ENCODE measurements at regions not wholly inside any gene's neighbourhood (a gene's known extent, or its start where the extent isn't known, plus 50 kb on each side); places are given as distances from the start of the nearest gene placed in this dataset.

- TF ChIP-seq CTCF (IDR thresholded peaks at IDR 0.05; ENCODE audit: borderline replicate concordance, insufficient read depth, low read depth, low read length): no peak
- no peak overlapping the region for H3K4me3 ChIP-seq (ENCODE audit: low read depth, low read length)
Observed at GRCh38 chr7:41816111-41816510, 113.2 kb upstream of the INHBA start.

- TF ChIP-seq CTCF (IDR thresholded peaks at IDR 0.05; ENCODE audit: borderline replicate concordance, insufficient read depth, low read depth, low read length): no peak
- H3K4me3 ChIP-seq (ENCODE audit: low read depth, low read length): no peak overlapping the region
Observed at GRCh38 chr7:41814888-41815287, 112.0 kb upstream of the INHBA start.

- no peak overlapping the region for H3K4me3 ChIP-seq (ENCODE audit: low read depth, low read length)
Observed at GRCh38 chr7:41813286-41813685, 110.4 kb upstream of the INHBA start.

GRCh38 chr7:41811941-41812340, 109.1 kb upstream of the INHBA start:
- no peak overlapping the region for H3K4me3 ChIP-seq (ENCODE audit: low read depth, low read length)
- TF ChIP-seq CTCF (IDR thresholded peaks at IDR 0.05; ENCODE audit: borderline replicate concordance, insufficient read depth, low read depth, low read length): no peak

More at GRCh38 chr7:41813286-41813685, 110.4 kb upstream of the INHBA start:
- no peak for TF ChIP-seq CTCF (IDR thresholded peaks at IDR 0.05; ENCODE audit: borderline replicate concordance, insufficient read depth, low read depth, low read length)

- H3K4me3 ChIP-seq (ENCODE audit: low read depth, low read length): no peak overlapping the region
- no peak for TF ChIP-seq CTCF (IDR thresholded peaks at IDR 0.05; ENCODE audit: borderline replicate concordance, insufficient read depth, low read depth, low read length)
Observed at GRCh38 chr7:41809940-41810576, 107.2 kb upstream of the INHBA start.

GRCh38 chr7:41809529-41809939, 106.6 kb upstream of the INHBA start:
- TF ChIP-seq CTCF (IDR thresholded peaks at IDR 0.05; ENCODE audit: borderline replicate concordance, insufficient read depth, low read depth, low read length): no peak
- no peak overlapping the region for H3K4me3 ChIP-seq (ENCODE audit: low read depth, low read length)

- H3K4me3 ChIP-seq (ENCODE audit: low read depth, low read length): no peak overlapping the region
- no peak for TF ChIP-seq CTCF (IDR thresholded peaks at IDR 0.05; ENCODE audit: borderline replicate concordance, insufficient read depth, low read depth, low read length)
Observed at GRCh38 chr7:41809116-41809515, 106.2 kb upstream of the INHBA start.

Data from GM12875 (cell line).